Osteocyte (in vitro differentiated cells): ENCODE measurements at regions not wholly inside any gene's neighbourhood (a gene's known extent, or its start where the extent isn't known, plus 50 kb on each side); places are given as distances from the start of the nearest gene placed in this dataset.
"Not testable (repeated sequence)": the region's sequence is repeated elsewhere in the genome, so short reads cannot be mapped to it uniquely, and the experiment has no call there.

Experiments used
- DNase-seq: peaks from one replicate; pipeline ENCODE4 v3.0.0; 2021; ENCODE audit warnings: mixed read lengths; ENCODE audit not compliant: unreplicated experiment; ENCODE audit errors: extremely low spot score
- H3K27ac Mint-ChIP-seq: one replicate; pipeline ENCODE4 v1.8.0; 2021; ENCODE audit warnings: mild to moderate bottlenecking, mixed read lengths; ENCODE audit not compliant: unreplicated experiment
- H3K27me3 Mint-ChIP-seq: one replicate; pipeline ENCODE4 v1.8.0; 2021; ENCODE audit warnings: mixed read lengths; ENCODE audit not compliant: unreplicated experiment
- H3K36me3 Mint-ChIP-seq: one replicate; pipeline ENCODE4 v1.8.0; 2021; ENCODE audit warnings: mixed read lengths; ENCODE audit not compliant: unreplicated experiment
- H3K4me1 Mint-ChIP-seq: one replicate; pipeline ENCODE4 v1.8.0; 2021; ENCODE audit warnings: mixed read lengths; ENCODE audit not compliant: unreplicated experiment
- H3K4me3 Mint-ChIP-seq: one replicate; pipeline ENCODE4 v1.8.0; 2021; ENCODE audit warnings: mild to moderate bottlenecking, moderate library complexity, mixed read lengths; ENCODE audit not compliant: unreplicated experiment
- H3K9me3 Mint-ChIP-seq: one replicate; pipeline ENCODE4 v1.8.0; 2021; ENCODE audit warnings: mixed read lengths; ENCODE audit not compliant: unreplicated experiment
- TF ChIP-seq, protein P1 (sequence below): fragments of 200-600 bp; sonication (generic); IDR thresholded peaks from 2 replicates; pipeline ENCODE4 v1.5.0; 2021; ENCODE audit warnings: antibody characterized with exemption, mild to moderate bottlenecking, moderate library complexity

DNA sequence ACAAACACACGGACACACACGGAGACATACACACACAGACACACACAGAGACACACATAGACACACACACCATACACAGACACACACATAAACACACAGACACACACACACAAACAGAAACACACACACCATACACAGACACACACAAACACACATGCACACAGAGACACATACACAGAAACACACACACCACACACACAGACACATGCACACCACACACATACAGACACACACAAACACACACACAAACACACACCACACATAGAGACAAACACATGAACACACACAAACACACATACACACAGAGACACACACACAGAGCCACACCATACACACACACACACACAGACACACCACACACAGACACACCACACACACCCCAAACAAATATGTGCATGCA is 152.7 kb upstream of the FOXD4L5 start:
- Mint-ChIP-seq H3K27me3 (no peaks in the 10 kb centered on the region), H3K4me3 (no peak overlapping the region), H3K9me3 (peaks cover 45% of the 10 kb centered on the region), H3K4me1 (no peaks in the 10 kb centered on the region), H3K27ac (no peak overlapping the region), H3K36me3 (no peaks in the 10 kb centered on the region)
- TF ChIP-seq, protein P1, sequence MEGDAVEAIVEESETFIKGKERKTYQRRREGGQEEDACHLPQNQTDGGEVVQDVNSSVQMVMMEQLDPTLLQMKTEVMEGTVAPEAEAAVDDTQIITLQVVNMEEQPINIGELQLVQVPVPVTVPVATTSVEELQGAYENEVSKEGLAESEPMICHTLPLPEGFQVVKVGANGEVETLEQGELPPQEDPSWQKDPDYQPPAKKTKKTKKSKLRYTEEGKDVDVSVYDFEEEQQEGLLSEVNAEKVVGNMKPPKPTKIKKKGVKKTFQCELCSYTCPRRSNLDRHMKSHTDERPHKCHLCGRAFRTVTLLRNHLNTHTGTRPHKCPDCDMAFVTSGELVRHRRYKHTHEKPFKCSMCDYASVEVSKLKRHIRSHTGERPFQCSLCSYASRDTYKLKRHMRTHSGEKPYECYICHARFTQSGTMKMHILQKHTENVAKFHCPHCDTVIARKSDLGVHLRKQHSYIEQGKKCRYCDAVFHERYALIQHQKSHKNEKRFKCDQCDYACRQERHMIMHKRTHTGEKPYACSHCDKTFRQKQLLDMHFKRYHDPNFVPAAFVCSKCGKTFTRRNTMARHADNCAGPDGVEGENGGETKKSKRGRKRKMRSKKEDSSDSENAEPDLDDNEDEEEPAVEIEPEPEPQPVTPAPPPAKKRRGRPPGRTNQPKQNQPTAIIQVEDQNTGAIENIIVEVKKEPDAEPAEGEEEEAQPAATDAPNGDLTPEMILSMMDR: no peak
- no peak for DNase-seq

DNA sequence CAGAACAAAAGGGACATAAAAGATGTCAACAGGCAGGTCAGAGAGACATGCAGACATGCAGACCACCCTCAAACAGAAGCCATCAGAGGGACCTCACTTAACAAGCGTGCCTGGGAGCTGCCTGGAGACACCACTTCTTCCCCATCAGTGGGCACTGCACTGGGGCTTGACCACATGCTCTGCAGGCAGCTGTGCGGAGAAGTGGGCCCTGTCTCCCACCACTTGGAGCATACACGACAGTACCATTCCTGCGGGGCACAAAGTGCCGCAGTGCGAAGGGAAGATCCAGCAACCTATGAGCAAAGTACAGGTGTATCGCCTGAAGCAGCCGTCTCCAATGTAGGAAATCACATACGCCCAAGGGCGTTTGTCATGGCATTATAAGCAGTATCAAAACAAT is 150.5 kb upstream of the FOXD4L5 start:
- Mint-ChIP-seq H3K36me3 (no peaks in the 10 kb centered on the region), H3K4me1 (no peaks in the 10 kb centered on the region), H3K9me3 (peaks cover 45% of the 10 kb centered on the region), H3K27ac (no peak overlapping the region), H3K4me3 (no peak overlapping the region), H3K27me3 (no peaks in the 10 kb centered on the region)
- TF ChIP-seq, protein P1: no peak
- no peak for DNase-seq

DNA sequence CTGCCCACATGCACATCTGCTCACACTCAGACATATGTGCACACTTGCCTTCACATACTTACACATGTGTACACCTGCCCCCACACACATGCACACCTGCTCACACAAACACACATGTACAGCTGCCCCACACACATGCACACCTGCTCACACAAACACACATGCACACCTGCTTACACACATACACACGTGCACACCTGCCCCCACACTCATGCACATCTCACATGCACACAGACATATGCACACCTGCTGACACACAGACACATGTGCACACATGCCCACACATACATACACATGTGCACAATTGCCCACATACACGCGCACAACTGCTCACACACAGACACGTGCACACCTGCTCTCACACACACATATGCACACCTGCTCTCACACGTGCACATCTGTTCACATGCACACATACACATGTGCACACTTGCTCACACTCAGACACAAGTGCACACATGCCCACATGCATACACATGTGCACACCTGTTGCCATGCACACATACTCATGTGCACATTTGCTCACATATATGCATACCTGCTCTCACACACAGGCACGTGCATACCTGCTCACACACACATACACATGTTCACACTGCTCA is 147.8 kb upstream of the FOXD4L5 start:
- H3K36me3 Mint-ChIP-seq: no peaks in the 10 kb centered on the region
- no peak for DNase-seq
- peaks cover 23% of the 10 kb centered on the region for H3K9me3 Mint-ChIP-seq
- H3K27me3 Mint-ChIP-seq: no peaks in the 10 kb centered on the region
- no peaks in the 10 kb centered on the region for H3K4me1 Mint-ChIP-seq
- no peak overlapping the region for H3K4me3 Mint-ChIP-seq
- no peak overlapping the region for H3K27ac Mint-ChIP-seq
- TF ChIP-seq, protein P1: no peak

DNA sequence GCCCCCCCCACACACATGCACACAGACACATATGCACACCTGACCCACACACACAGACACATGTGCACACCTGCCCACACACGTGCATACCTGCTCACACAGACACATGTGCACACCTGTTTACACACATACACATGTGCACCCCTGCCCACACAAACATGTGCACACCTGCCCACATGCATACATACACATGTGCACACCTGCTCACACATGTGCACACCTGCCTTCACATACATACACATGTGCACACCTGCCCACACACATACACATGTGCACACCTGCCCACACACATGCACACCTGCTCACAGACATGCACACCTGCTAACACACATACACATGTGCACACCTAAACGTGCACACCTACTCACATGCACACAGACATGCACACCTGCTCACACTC is 147.0 kb upstream of the FOXD4L5 start:
- TF ChIP-seq, protein P1: no peak
- Mint-ChIP-seq H3K4me3 (no peak overlapping the region), H3K36me3 (no peaks in the 10 kb centered on the region), H3K9me3 (peaks cover 22% of the 10 kb centered on the region), H3K27ac (no peak overlapping the region), H3K4me1 (no peaks in the 10 kb centered on the region), H3K27me3 (no peaks in the 10 kb centered on the region)
- no peak for DNase-seq

DNA sequence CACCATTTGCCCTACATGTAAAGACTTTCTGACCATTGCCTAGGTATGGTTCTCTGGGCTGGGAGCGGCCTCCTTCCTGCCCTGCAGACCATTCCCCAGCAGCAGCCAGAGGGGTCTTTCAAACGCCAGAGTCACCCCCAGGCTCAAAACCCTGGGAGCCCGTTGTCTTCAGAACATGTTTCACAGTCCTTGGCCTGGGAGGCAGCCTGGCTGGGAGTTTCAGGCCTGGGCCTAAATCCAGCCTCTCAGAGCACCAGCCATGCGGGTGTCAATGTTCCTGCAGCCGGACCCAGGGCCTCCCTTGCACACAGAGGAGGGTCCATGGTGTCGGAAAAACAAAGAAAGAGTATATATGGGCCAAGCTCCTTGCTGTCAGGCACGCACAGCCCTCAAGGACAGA is 145.2 kb upstream of the FOXD4L5 start:
- no peaks in the 10 kb centered on the region for H3K4me1 Mint-ChIP-seq
- peaks cover 3% of the 10 kb centered on the region for H3K36me3 Mint-ChIP-seq
- TF ChIP-seq, protein P1: no peak
- no peak overlapping the region for H3K4me3 Mint-ChIP-seq
- DNase-seq: no peak
- peaks cover 26% of the 10 kb centered on the region for H3K9me3 Mint-ChIP-seq
- no peaks in the 10 kb centered on the region for H3K27me3 Mint-ChIP-seq
- H3K27ac Mint-ChIP-seq: no peak overlapping the region

DNA sequence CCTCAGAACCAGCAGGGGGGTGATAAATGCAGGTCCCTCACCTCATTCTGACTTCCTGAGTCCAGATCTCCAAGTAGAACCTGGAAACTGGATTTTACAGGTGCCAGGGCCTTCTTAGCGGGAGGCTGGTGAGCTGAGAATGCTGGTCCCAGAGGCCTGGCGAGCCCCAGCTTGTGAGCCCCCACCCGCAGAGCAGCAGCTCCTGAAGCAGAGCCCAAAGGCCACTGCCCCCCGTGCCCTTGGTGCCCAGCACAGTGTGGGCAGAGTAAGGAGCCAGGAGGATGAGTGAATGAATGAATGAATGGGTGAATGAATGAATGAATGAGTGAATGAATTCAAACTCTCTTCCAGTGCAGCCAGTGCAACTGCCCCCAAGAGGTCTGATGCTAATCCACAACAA is 142.4 kb upstream of the FOXD4L5 start:
- not testable (repeated sequence) for H3K4me1 Mint-ChIP-seq, H3K36me3 Mint-ChIP-seq, DNase-seq, H3K27me3 Mint-ChIP-seq, H3K4me3 Mint-ChIP-seq, H3K27ac Mint-ChIP-seq
- H3K9me3 Mint-ChIP-seq: peaks cover 18% of the 10 kb centered on the region

DNA sequence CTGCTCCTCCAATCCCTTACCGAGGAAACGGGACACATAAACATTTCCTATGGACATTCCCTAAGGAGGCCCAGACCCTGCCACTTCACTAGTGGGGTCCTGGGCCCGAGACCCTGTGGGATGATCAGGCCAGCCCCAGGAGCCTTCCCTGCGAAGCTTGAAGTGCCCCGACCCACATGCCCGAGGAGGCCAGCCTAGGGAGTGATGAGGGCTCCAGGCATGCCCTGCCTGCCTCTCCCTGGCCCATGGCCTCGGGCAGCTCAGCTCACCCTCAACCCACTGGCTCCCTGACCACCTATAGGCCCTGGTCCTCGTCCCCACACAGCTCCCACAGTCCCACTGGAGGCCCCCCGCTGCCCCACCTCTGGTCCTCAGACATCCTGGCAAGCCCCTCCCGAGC is 141.8 kb upstream of the FOXD4L5 start:
- not testable (repeated sequence) for H3K27me3 Mint-ChIP-seq, H3K27ac Mint-ChIP-seq, DNase-seq

More for the DNA sequence above, 141.8 kb upstream of the FOXD4L5 start:
- not testable (repeated sequence) for H3K4me3 Mint-ChIP-seq, H3K36me3 Mint-ChIP-seq, H3K4me1 Mint-ChIP-seq
- H3K9me3 Mint-ChIP-seq: peaks cover 15% of the 10 kb centered on the region
